Uterus (tissue), 2 donors: ENCODE measurements at regions not wholly inside any gene's neighbourhood (a gene's known extent, or its start where the extent isn't known, plus 50 kb on each side); places are given as distances from the start of the nearest gene placed in this dataset.

Experiments
- CTCF ChIP-seq, 4 experiments: fragments of 200-600 bp in 2 of 4; fragments of 450-650 bp in 2 of 4; sonication (generic) in 2 of 4; IDR thresholded peaks; one replicate each; pipeline ENCODE4 v1.5.1; 2016 to 2019; ENCODE audit warnings: antibody characterized with exemption in 4 of 4, mild to moderate bottlenecking in 2 of 4, moderate library complexity in 1 of 4
- POLR2A ChIP-seq, 2 donors: fragments of 450-650 bp; IDR thresholded peaks; one replicate each; pipeline ENCODE4 v1.6.1; 2016; ENCODE audit warnings: antibody characterized with exemption in 2 of 2, mild to moderate bottlenecking in 1 of 2, moderate library complexity in 1 of 2

GRCh38 chr2:118322406-118322805 lies 234.1 kb downstream of the INSIG2 start:
- TF ChIP-seq CTCF (IDR thresholded peaks at IDR 0.05) (no peak), POLR2A (IDR thresholded peaks at IDR 0.05) (no peak)
